ENCODE measurements at regions not wholly inside any gene's neighbourhood (a gene's known extent, or its start where the extent isn't known, plus 50 kb on each side); places are given as distances from the start of the nearest gene placed in this dataset.

DNA sequence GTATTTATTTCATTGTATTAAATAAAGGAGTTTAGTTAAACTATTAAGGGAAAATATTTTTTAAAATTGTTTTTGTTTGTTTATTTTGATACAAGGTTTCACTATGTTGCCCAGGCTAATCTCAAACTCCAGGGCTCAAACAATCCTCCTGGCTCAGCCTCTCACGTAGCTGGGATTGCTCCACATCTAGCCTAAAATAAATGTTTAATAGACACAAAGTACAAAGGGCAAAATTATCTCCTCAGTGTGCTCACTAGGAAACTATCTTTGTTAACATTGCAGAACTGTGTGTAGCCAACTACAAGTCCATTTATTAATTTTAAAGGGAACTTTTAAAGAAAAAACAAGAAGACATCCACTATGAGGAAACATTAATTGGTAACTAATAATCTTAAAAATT is 207.2 kb upstream of the PCDH17 start:
- peaks cover 26% of the 10 kb centered on the region for H3K9me3 Mint-ChIP-seq (ENCODE audit: low read depth)
- TF ChIP-seq, protein P1, sequence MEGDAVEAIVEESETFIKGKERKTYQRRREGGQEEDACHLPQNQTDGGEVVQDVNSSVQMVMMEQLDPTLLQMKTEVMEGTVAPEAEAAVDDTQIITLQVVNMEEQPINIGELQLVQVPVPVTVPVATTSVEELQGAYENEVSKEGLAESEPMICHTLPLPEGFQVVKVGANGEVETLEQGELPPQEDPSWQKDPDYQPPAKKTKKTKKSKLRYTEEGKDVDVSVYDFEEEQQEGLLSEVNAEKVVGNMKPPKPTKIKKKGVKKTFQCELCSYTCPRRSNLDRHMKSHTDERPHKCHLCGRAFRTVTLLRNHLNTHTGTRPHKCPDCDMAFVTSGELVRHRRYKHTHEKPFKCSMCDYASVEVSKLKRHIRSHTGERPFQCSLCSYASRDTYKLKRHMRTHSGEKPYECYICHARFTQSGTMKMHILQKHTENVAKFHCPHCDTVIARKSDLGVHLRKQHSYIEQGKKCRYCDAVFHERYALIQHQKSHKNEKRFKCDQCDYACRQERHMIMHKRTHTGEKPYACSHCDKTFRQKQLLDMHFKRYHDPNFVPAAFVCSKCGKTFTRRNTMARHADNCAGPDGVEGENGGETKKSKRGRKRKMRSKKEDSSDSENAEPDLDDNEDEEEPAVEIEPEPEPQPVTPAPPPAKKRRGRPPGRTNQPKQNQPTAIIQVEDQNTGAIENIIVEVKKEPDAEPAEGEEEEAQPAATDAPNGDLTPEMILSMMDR (IDR thresholded peaks at IDR 0.05): no peak

DNA sequence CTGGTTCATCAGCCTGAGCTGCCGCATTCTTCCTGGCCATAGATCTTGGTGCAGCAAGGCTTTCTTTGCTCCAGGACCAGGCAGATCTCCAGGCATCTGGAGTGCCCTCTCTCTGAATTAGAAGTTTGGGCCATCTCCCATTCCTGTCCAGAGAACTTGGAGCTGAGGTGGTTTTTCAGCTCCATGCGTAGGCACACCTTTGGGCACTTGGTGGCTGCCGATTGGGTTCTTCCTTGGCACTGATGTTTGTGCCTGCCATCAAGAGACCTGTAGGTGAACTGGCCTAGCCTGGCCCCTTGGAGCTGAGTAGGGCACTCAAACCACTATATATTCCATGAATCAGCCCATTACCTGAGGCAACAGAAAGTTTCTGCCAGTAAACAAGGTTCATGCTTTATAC is 206.0 kb upstream of the PCDH17 start:
- Mint-ChIP-seq H3K27me3 (ENCODE audit: low read depth) (no peaks in the 10 kb centered on the region), H3K27ac (ENCODE audit: unreplicated experiment) (no peak overlapping the region), H3K36me3 (ENCODE audit: low read depth) (no peaks in the 10 kb centered on the region), H3K9me3 (ENCODE audit: low read depth) (peaks cover 35% of the 10 kb centered on the region), H3K4me3 (ENCODE audit: unreplicated experiment) (no peak overlapping the region), H3K4me1 (ENCODE audit: low read depth) (no peaks in the 10 kb centered on the region)
- DNase-seq (ENCODE audit: low spot score): no peak
- TF ChIP-seq, protein P1 (IDR thresholded peaks at IDR 0.05): no peak

More for the DNA sequence above, 207.2 kb upstream of the PCDH17 start:
- Mint-ChIP-seq H3K27ac (ENCODE audit: unreplicated experiment) (no peak overlapping the region), H3K36me3 (ENCODE audit: low read depth) (no peaks in the 10 kb centered on the region), H3K4me1 (ENCODE audit: low read depth) (no peaks in the 10 kb centered on the region), H3K27me3 (ENCODE audit: low read depth) (no peaks in the 10 kb centered on the region), H3K4me3 (ENCODE audit: unreplicated experiment) (no peak overlapping the region)
- no peak for DNase-seq (ENCODE audit: low spot score)

- no peaks in the 10 kb centered on the region for H3K4me1 Mint-ChIP-seq (ENCODE audit: low read depth)
- TF ChIP-seq, protein P1 (IDR thresholded peaks at IDR 0.05): no peak
- DNase-seq (ENCODE audit: low spot score): no peak
- no peaks in the 10 kb centered on the region for H3K36me3 Mint-ChIP-seq (ENCODE audit: low read depth)
- no peak overlapping the region for H3K27ac Mint-ChIP-seq (ENCODE audit: unreplicated experiment)
- peaks cover 26% of the 10 kb centered on the region for H3K9me3 Mint-ChIP-seq (ENCODE audit: low read depth)
- H3K27me3 Mint-ChIP-seq (ENCODE audit: low read depth): no peaks in the 10 kb centered on the region
- no peak overlapping the region for H3K4me3 Mint-ChIP-seq (ENCODE audit: unreplicated experiment)
Observed at GRCh38 chr13:57437587-57437986, 194.0 kb upstream of the PCDH17 start.

DNA sequence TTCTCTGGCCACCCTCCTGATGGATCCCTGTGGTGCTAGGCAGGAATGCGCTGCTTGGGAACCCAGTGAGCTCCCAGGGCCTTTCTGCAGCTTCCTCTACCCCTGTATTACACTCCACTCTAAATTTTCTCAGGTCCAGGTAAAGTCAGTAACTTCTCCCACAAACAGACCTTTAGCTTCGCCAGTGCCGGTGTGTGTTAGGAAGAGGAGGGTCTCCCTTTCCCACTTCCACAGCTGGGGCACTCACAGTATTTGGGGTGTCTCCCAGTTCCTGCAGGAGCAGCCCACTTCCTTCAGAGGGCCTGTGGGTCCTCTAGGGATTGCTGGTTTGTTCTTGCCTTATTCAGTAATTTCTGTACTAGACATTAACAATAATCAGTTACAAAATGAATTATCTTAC is 193.5 kb upstream of the PCDH17 start:
- no peak for DNase-seq (ENCODE audit: low spot score)
- TF ChIP-seq, protein P1 (IDR thresholded peaks at IDR 0.05): no peak
- H3K27me3 Mint-ChIP-seq (ENCODE audit: low read depth): no peaks in the 10 kb centered on the region
- peaks cover 23% of the 10 kb centered on the region for H3K9me3 Mint-ChIP-seq (ENCODE audit: low read depth)
- no peaks in the 10 kb centered on the region for H3K4me1 Mint-ChIP-seq (ENCODE audit: low read depth)
- no peak overlapping the region for H3K4me3 Mint-ChIP-seq (ENCODE audit: unreplicated experiment)
- no peaks in the 10 kb centered on the region for H3K36me3 Mint-ChIP-seq (ENCODE audit: low read depth)
- no peak overlapping the region for H3K27ac Mint-ChIP-seq (ENCODE audit: unreplicated experiment)

- no peaks in the 10 kb centered on the region for H3K27me3 Mint-ChIP-seq (ENCODE audit: low read depth)
- H3K27ac Mint-ChIP-seq (ENCODE audit: unreplicated experiment): no peak overlapping the region
- no peaks in the 10 kb centered on the region for H3K4me1 Mint-ChIP-seq (ENCODE audit: low read depth)
Observed at GRCh38 chr13:57443494-57443893, 188.1 kb upstream of the PCDH17 start.

More at GRCh38 chr13:57443494-57443893, 188.1 kb upstream of the PCDH17 start:
- no peak for DNase-seq (ENCODE audit: low spot score)
- TF ChIP-seq, protein P1 (IDR thresholded peaks at IDR 0.05): no peak
- Mint-ChIP-seq H3K4me3 (ENCODE audit: unreplicated experiment) (no peak overlapping the region), H3K9me3 (ENCODE audit: low read depth) (peaks cover 3% of the 10 kb centered on the region), H3K36me3 (ENCODE audit: low read depth) (no peaks in the 10 kb centered on the region)
